DOHH2 (cell line): ENCODE measurements at regions not wholly inside any gene's neighbourhood (a gene's known extent, or its start where the extent isn't known, plus 50 kb on each side); places are given as distances from the start of the nearest gene placed in this dataset.

ENCODE experiments used
- EZH2phosphoT487 ChIP-seq: fragments of 200-600 bp; sonication (generic); IDR thresholded peaks from 2 replicates; pipeline ENCODE4 v1.6.1; 2017; ENCODE audit warnings: borderline replicate concordance, mild to moderate bottlenecking, antibody characterized with exemption, low read length, moderate library complexity, mixed read lengths
- TF ChIP-seq, protein P1 (sequence below): fragments of 200-600 bp; sonication (generic); IDR thresholded peaks from one replicate; pipeline ENCODE4 v1.5.1; 2014; ENCODE audit warnings: antibody characterized with exemption, mild to moderate bottlenecking, low read depth, low read length; ENCODE audit not compliant: poor library complexity, severe bottlenecking

GRCh38 chrX:20767346-20767745 lies 500.6 kb upstream of the RPS6KA3 start:
- TF ChIP-seq, protein P1, sequence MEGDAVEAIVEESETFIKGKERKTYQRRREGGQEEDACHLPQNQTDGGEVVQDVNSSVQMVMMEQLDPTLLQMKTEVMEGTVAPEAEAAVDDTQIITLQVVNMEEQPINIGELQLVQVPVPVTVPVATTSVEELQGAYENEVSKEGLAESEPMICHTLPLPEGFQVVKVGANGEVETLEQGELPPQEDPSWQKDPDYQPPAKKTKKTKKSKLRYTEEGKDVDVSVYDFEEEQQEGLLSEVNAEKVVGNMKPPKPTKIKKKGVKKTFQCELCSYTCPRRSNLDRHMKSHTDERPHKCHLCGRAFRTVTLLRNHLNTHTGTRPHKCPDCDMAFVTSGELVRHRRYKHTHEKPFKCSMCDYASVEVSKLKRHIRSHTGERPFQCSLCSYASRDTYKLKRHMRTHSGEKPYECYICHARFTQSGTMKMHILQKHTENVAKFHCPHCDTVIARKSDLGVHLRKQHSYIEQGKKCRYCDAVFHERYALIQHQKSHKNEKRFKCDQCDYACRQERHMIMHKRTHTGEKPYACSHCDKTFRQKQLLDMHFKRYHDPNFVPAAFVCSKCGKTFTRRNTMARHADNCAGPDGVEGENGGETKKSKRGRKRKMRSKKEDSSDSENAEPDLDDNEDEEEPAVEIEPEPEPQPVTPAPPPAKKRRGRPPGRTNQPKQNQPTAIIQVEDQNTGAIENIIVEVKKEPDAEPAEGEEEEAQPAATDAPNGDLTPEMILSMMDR = no peak
- no peak for TF ChIP-seq EZH2phosphoT487
